Hepatocyte (in vitro differentiated cells): ENCODE measurements at regions not wholly inside any gene's neighbourhood (a gene's known extent, or its start where the extent isn't known, plus 50 kb on each side); places are given as distances from the start of the nearest gene placed in this dataset.
"Not testable (repeated sequence)": the region's sequence is repeated elsewhere in the genome, so short reads cannot be mapped to it uniquely, and the experiment has no call there.

ENCODE experiments used
- DNase-seq: peaks from one replicate; pipeline ENCODE4 v3.0.0-alpha.2; 2016; ENCODE audit warnings: low spot score
- H2AFZ ChIP-seq: fragments of 200-600 bp; sonication (generic); 2 replicates; pipeline ENCODE4 v1.6.0; 2016; ENCODE audit warnings: antibody characterized with exemption, mild to moderate bottlenecking
- H3K27ac ChIP-seq: fragments of 200-600 bp; sonication (generic); 2 replicates; pipeline ENCODE4 v1.5.1; 2016; ENCODE audit warnings: mild to moderate bottlenecking
- H3K27me3 ChIP-seq: fragments of 200-600 bp; sonication (generic); 2 replicates; pipeline ENCODE4 v1.6.1; 2016
- H3K36me3 ChIP-seq: fragments of 200-600 bp; sonication (generic); replicated peaks from 2 replicates; pipeline ENCODE4 v1.5.1; 2016; ENCODE audit warnings: low read depth; ENCODE audit not compliant: insufficient read depth
- H3K4me1 ChIP-seq: fragments of 200-600 bp; sonication (generic); 2 replicates; pipeline ENCODE4 v1.5.1; 2016; ENCODE audit warnings: mild to moderate bottlenecking, moderate library complexity; ENCODE audit not compliant: insufficient read depth
- H3K4me2 ChIP-seq: fragments of 200-600 bp; sonication (generic); 2 replicates; pipeline ENCODE4 v1.6.0; 2016
- H3K4me3 ChIP-seq: fragments of 200-600 bp; sonication (generic); 2 replicates; pipeline ENCODE4 v1.5.1; 2016; ENCODE audit warnings: mild to moderate bottlenecking
- H3K79me2 ChIP-seq: fragments of 200-600 bp; sonication (generic); 2 replicates; pipeline ENCODE4 v1.6.0; 2017; ENCODE audit warnings: mild to moderate bottlenecking
- H3K9me2 ChIP-seq: fragments of 200-600 bp; sonication (generic); replicated peaks from 2 replicates; pipeline ENCODE4 v1.6.0; 2017; ENCODE audit warnings: mild to moderate bottlenecking; ENCODE audit not compliant: insufficient read depth
- H3K9me3 ChIP-seq: fragments of 200-600 bp; sonication (generic); 2 replicates; pipeline ENCODE4 v1.5.1; 2016; ENCODE audit warnings: low read depth, mild to moderate bottlenecking
- H4K20me1 ChIP-seq: fragments of 200-600 bp; sonication (generic); 2 replicates; pipeline ENCODE4 v1.6.0; 2016; ENCODE audit warnings: mild to moderate bottlenecking; ENCODE audit not compliant: insufficient read depth, poor library complexity, severe bottlenecking
- EZH2 ChIP-seq: fragments of 200-600 bp; sonication (generic); IDR thresholded peaks from 2 replicates; pipeline ENCODE4 v1.6.1; 2016; ENCODE audit warnings: antibody characterized with exemption, mild to moderate bottlenecking, borderline replicate concordance
- EZH2phosphoT487 ChIP-seq: fragments of 200-600 bp; sonication (generic); IDR thresholded peaks from one replicate; pipeline ENCODE4 v1.6.1; 2018; ENCODE audit warnings: antibody characterized with exemption, mild to moderate bottlenecking, low read depth, moderate library complexity; ENCODE audit not compliant: unreplicated experiment, severe bottlenecking
- WGBS: methylation state at CpG from one replicate; pipeline ENCODE4 v1.1.6; 2016; ENCODE audit warnings: low lambda C conversion rate; ENCODE audit errors: missing lambda C conversion rate; 5-methylcytosine and 5-hydroxymethylcytosine counted together
- TF ChIP-seq, protein P1 (sequence below): fragments of 200-600 bp; sonication (generic); IDR thresholded peaks from 2 replicates; pipeline ENCODE4 v1.5.1; 2016; ENCODE audit warnings: antibody characterized with exemption, mild to moderate bottlenecking; ENCODE audit not compliant: poor library complexity

DNA sequence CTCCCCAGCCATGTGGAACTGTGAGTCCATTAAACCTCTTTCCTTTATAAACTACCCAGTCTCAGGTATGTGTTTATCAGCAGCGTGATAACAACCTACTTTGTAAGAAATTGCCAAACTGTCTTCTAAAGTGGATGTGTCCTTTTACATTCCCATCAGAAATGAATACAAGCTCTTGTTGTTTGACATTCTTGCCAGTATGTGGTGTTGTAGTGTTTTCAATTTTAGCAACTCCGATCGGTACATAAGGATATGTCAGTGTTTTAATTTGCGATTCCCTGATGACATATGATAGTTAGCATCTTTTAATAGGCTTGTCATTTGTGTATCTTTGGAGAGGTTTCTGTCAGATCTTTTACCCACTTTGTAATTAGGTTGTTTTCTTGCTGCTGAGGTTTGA is 1156.3 kb upstream of the CRIM1 start:
- WGBS: 86% methylated on average over 4 of the region's 4 CpGs
- H3K4me2 ChIP-seq: no peak overlapping the region
- H3K9me3 ChIP-seq: no peaks in the 10 kb centered on the region
- no peaks in the 10 kb centered on the region for H4K20me1 ChIP-seq
- no peak overlapping the region for H2AFZ ChIP-seq
- no peaks in the 10 kb centered on the region for H3K27me3 ChIP-seq
- no peak overlapping the region for H3K4me3 ChIP-seq
- H3K36me3 ChIP-seq: no peaks in the 10 kb centered on the region
- H3K27ac ChIP-seq: no peak overlapping the region
- no peak for DNase-seq
- H3K4me1 ChIP-seq: no peaks in the 10 kb centered on the region
- no peaks in the 10 kb centered on the region for H3K79me2 ChIP-seq
- H3K9me2 ChIP-seq: no peaks in the 10 kb centered on the region
- TF ChIP-seq EZH2phosphoT487: no peak
- no peak for TF ChIP-seq EZH2
- TF ChIP-seq, protein P1, sequence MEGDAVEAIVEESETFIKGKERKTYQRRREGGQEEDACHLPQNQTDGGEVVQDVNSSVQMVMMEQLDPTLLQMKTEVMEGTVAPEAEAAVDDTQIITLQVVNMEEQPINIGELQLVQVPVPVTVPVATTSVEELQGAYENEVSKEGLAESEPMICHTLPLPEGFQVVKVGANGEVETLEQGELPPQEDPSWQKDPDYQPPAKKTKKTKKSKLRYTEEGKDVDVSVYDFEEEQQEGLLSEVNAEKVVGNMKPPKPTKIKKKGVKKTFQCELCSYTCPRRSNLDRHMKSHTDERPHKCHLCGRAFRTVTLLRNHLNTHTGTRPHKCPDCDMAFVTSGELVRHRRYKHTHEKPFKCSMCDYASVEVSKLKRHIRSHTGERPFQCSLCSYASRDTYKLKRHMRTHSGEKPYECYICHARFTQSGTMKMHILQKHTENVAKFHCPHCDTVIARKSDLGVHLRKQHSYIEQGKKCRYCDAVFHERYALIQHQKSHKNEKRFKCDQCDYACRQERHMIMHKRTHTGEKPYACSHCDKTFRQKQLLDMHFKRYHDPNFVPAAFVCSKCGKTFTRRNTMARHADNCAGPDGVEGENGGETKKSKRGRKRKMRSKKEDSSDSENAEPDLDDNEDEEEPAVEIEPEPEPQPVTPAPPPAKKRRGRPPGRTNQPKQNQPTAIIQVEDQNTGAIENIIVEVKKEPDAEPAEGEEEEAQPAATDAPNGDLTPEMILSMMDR: no peak

DNA sequence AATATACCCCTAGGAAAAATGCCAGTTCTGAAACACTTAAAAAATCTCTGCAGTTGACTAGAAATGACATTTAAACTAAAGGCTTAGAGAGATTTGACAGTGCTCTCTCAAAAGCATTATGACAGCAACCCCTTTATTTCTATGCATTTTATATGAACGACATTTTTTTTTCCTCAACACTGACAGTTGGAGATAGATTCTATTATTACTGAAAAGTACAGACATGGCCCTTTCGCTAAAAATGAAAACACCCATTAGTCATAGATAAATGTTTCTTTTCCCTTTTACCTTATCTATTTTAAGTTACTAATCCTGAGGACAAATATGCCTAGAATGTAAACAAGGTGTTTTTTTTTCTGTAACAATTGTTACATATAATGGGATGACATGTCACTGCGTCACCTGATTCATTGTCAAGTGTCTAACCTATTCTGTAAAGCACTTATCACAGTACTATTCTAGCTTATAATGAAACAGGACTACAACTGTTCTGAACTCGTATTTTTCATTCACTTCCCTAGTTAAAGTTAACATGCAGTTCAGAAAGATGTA is 1169.6 kb upstream of the CRIM1 start:
- no peak overlapping the region for H3K4me2 ChIP-seq
- no peak overlapping the region for H3K27ac ChIP-seq
- H2AFZ ChIP-seq: no peak overlapping the region
- no peaks in the 10 kb centered on the region for H3K79me2 ChIP-seq
- no peaks in the 10 kb centered on the region for H3K27me3 ChIP-seq
- no peaks in the 10 kb centered on the region for H3K9me2 ChIP-seq
- no peaks in the 10 kb centered on the region for H3K4me1 ChIP-seq
- no peaks in the 10 kb centered on the region for H4K20me1 ChIP-seq
- H3K36me3 ChIP-seq: no peaks in the 10 kb centered on the region
- H3K4me3 ChIP-seq: no peak overlapping the region
- no peaks in the 10 kb centered on the region for H3K9me3 ChIP-seq
- no peak for DNase-seq
- WGBS: 69% methylated on average over 4 of the region's 4 CpGs
- TF ChIP-seq EZH2phosphoT487: no peak
- TF ChIP-seq EZH2: no peak
- TF ChIP-seq, protein P1: no peak

DNA sequence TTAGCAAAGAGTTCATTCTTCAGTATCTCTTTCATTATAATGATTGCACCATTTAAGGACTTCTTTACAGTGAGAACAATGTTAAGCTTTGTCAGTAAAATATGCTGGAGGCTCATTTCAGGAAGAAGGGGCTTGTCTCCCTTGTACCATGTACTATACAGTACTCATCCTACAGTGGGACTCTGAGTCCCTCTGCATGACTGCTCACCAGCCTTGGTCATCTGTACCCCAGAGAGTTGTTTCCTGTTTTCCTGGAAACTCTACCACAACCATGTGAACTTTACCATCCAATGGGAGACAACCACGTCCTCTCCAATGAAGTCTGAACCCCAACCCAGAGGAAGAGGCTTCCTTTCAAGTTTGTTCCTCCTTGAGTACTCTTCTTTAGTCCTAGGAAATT is 1171.1 kb upstream of the CRIM1 start:
- TF ChIP-seq, protein P1: no peak
- no peak for TF ChIP-seq EZH2
- TF ChIP-seq EZH2phosphoT487: no peak

DNA sequence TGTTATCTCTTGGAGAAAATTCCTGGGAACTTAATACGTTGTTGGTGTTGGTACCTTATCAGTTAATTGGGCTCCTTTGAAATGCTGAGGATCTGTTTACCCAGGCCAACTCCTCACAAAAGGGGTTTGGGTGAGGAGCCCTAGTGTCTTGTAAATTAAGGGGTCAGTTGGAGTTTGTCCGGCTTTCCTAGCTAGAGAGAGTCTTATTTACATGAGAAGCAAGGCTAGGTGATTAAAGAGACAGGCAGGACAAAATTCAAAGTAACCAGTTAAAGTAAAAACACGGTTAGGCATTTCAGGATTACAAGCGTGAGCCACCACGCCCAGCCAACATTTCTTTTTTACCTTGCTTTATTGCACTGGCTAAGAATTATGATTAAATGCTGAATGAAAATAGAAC is 1178.9 kb upstream of the CRIM1 start:
- WGBS: 3% methylated on average over 5 of the region's 5 CpGs
- not testable (repeated sequence) for H2AFZ ChIP-seq, H3K36me3 ChIP-seq, H3K4me3 ChIP-seq, H4K20me1 ChIP-seq, H3K27ac ChIP-seq, H3K79me2 ChIP-seq, H3K4me1 ChIP-seq, H3K9me3 ChIP-seq, H3K27me3 ChIP-seq, DNase-seq, H3K9me2 ChIP-seq
- H3K4me2 ChIP-seq: peak overlapping the region; percentile 32

More for the DNA sequence above, 1171.1 kb upstream of the CRIM1 start:
- H3K9me2 ChIP-seq: no peaks in the 10 kb centered on the region
- H2AFZ ChIP-seq: no peak overlapping the region
- H3K4me2 ChIP-seq: no peak overlapping the region
- no peak overlapping the region for H3K4me3 ChIP-seq
- H3K4me1 ChIP-seq: no peaks in the 10 kb centered on the region
- H3K9me3 ChIP-seq: no peaks in the 10 kb centered on the region
- H3K79me2 ChIP-seq: no peaks in the 10 kb centered on the region
- no peak for DNase-seq
- H3K36me3 ChIP-seq: no peaks in the 10 kb centered on the region
- no peaks in the 10 kb centered on the region for H4K20me1 ChIP-seq
- H3K27ac ChIP-seq: no peak overlapping the region
- H3K27me3 ChIP-seq: no peaks in the 10 kb centered on the region
- 82% methylated on average over 1 of the region's 1 CpG for WGBS
